ENCODE measurements at regions not wholly inside any gene's neighbourhood (a gene's known extent, or its start where the extent isn't known, plus 50 kb on each side); places are given as distances from the start of the nearest gene placed in this dataset.

GRCh38 chr6:9948678-9949077 lies 466.2 kb downstream of the TFAP2A start:
- intact Hi-C loops (cut with DNase I): no loop called here
- no peaks in the 10 kb centered on the region for H3K36me3 ChIP-seq (replicated peaks in 1 of 2)
- H3K4me3 ChIP-seq: no peak overlapping the region
- no peaks in the 10 kb centered on the region for H3K9me3 ChIP-seq (replicated peaks in 1 of 3)
- no peak overlapping the region for H3K27ac ChIP-seq
- 36 to 46% (median 40%) methylated on average over 3 of the region's 3 CpGs for WGBS, 4 donors
- no peaks in the 10 kb centered on the region for H3K4me1 ChIP-seq (replicated peaks in 1 of 2)
- no peaks in the 10 kb centered on the region for H3K27me3 ChIP-seq
- TF ChIP-seq POLR2A (IDR thresholded peaks at IDR 0.05): no peak
- TF ChIP-seq, protein P1, sequence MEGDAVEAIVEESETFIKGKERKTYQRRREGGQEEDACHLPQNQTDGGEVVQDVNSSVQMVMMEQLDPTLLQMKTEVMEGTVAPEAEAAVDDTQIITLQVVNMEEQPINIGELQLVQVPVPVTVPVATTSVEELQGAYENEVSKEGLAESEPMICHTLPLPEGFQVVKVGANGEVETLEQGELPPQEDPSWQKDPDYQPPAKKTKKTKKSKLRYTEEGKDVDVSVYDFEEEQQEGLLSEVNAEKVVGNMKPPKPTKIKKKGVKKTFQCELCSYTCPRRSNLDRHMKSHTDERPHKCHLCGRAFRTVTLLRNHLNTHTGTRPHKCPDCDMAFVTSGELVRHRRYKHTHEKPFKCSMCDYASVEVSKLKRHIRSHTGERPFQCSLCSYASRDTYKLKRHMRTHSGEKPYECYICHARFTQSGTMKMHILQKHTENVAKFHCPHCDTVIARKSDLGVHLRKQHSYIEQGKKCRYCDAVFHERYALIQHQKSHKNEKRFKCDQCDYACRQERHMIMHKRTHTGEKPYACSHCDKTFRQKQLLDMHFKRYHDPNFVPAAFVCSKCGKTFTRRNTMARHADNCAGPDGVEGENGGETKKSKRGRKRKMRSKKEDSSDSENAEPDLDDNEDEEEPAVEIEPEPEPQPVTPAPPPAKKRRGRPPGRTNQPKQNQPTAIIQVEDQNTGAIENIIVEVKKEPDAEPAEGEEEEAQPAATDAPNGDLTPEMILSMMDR (IDR thresholded peaks at IDR 0.05): no peak
- no peak for DNase-seq

DNA sequence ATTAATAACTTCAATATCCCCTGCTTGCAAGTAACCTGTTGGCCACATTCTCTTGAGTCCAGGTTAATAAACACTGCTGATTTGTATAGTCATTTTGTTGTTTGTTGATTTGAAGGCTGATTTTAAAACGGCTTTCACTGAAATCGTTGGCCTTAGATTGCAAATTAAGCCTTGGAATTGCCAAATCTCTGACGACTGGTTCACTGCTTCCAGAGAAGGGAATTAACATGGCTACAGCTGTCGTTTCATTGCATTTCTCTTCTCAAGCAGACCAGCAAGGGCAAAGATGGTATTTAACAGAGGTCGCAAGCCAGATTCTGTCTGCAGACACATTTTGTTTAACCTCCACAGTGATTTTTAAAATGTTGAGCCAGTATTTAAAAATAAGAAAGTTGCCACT lies 470.9 kb downstream of the TFAP2A start:
- Histone ChIP-seq H3K27me3 (no peaks in the 10 kb centered on the region), H3K9me3 (replicated peaks in 1 of 3) (no peaks in the 10 kb centered on the region), H3K27ac (no peak overlapping the region), H3K36me3 (replicated peaks in 1 of 2) (no peaks in the 10 kb centered on the region), H3K4me1 (replicated peaks in 1 of 2) (no peaks in the 10 kb centered on the region), H3K4me3 (no peak overlapping the region)
- TF ChIP-seq POLR2A (IDR thresholded peaks at IDR 0.05): no peak
- TF ChIP-seq, protein P1 (IDR thresholded peaks at IDR 0.05): no peak
- intact Hi-C loops (cut with DNase I): no loop called here
- no peak for DNase-seq
- WGBS, 4 donors: 56 to 63% (median 58%) methylated on average over 5 of the region's 5 CpGs

- Histone ChIP-seq H3K4me3 (no peak overlapping the region), H3K27me3 (no peaks in the 10 kb centered on the region), H3K9me3 (replicated peaks in 1 of 3) (no peaks in the 10 kb centered on the region), H3K27ac (no peak overlapping the region), H3K4me1 (replicated peaks in 1 of 2) (no peaks in the 10 kb centered on the region), H3K36me3 (replicated peaks in 1 of 2) (no peaks in the 10 kb centered on the region)
- no peak for DNase-seq
- 78 to 93% (median 83%) methylated on average over 9 of the region's 9 CpGs for WGBS, 4 donors
- intact Hi-C loops (cut with DNase I): no loop called here
- no peak for TF ChIP-seq POLR2A (IDR thresholded peaks at IDR 0.05)
- TF ChIP-seq, protein P1 (IDR thresholded peaks at IDR 0.05): no peak
Measured at GRCh38 chr6:9943026-9943425, 471.8 kb downstream of the TFAP2A start.

DNA sequence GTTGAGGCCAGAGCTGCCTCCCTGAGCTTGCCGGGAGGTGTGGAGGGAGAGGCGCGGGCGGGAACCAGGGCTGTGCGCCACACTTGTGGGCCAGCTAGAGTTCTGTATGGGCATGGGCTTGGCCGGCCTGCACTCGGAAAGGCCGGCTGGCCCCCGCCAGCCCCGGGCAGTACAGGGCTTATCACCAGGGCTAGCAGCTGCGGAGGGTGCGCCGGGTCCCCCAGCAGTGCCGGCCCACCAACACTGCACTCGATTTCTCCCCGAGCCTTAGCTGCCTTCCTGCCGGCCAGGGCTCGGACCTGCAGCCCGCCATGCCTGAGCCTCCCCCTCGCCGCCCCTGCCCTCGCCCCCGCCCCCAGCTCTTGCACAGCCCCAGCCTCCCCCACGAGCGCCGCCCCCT lies 472.7 kb downstream of the TFAP2A start:
- intact Hi-C loops (cut with DNase I): no loop called here
- Histone ChIP-seq H3K27me3 (no peaks in the 10 kb centered on the region), H3K4me1 (replicated peaks in 1 of 2) (no peaks in the 10 kb centered on the region), H3K36me3 (replicated peaks in 1 of 2) (no peaks in the 10 kb centered on the region), H3K9me3 (replicated peaks in 1 of 3) (no peaks in the 10 kb centered on the region), H3K27ac (no peak overlapping the region), H3K4me3 (no peak overlapping the region)
- WGBS, 4 donors: 93 to 95% (median 93%) methylated on average over 8 to 26 of the region's 26 CpGs; no CpG with 5 or more reads in 1 of the 4 donors
- DNase-seq: no peak
- TF ChIP-seq POLR2A (IDR thresholded peaks at IDR 0.05): no peak
- TF ChIP-seq, protein P1 (IDR thresholded peaks at IDR 0.05): no peak
